ENCODE measurements at regions not wholly inside any gene's neighbourhood (a gene's known extent, or its start where the extent isn't known, plus 50 kb on each side); places are given as distances from the start of the nearest gene placed in this dataset.

- no peak for TF ChIP-seq CTCF (IDR thresholded peaks at IDR 0.05; ENCODE audit: insufficient read depth, low read depth, low read length, missing control alignments)
- no peak for DNase-seq (ENCODE audit: low read depth)
- H3K4me3 ChIP-seq (ENCODE audit: low read length) = no peak overlapping the region
These were observed 357.3 kb downstream of the KLF5 start for GRCh38 chr13:73416093-73416492.

GRCh38 chr13:73413656-73414055, 354.9 kb downstream of the KLF5 start:
- no peak overlapping the region for H3K4me3 ChIP-seq (ENCODE audit: low read length)
- no peak for TF ChIP-seq CTCF (IDR thresholded peaks at IDR 0.05; ENCODE audit: insufficient read depth, low read depth, low read length, missing control alignments)
- DNase-seq (ENCODE audit: low read depth) = no peak

GRCh38 chr13:73412933-73413332, 354.1 kb downstream of the KLF5 start:
- H3K4me3 ChIP-seq (ENCODE audit: low read length) = no peak overlapping the region
- no peak for TF ChIP-seq CTCF (IDR thresholded peaks at IDR 0.05; ENCODE audit: insufficient read depth, low read depth, low read length, missing control alignments)
- DNase-seq (ENCODE audit: low read depth) = peak; percentile 87

GRCh38 chr13:73411067-73411809, 352.4 kb downstream of the KLF5 start:
- DNase-seq (ENCODE audit: low read depth) = peak; percentile 58
- no peak overlapping the region for H3K4me3 ChIP-seq (ENCODE audit: low read length)
- no peak for TF ChIP-seq CTCF (IDR thresholded peaks at IDR 0.05; ENCODE audit: insufficient read depth, low read depth, low read length, missing control alignments)

GRCh38 chr13:73406454-73406853, 347.6 kb downstream of the KLF5 start:
- TF ChIP-seq CTCF (IDR thresholded peaks at IDR 0.05; ENCODE audit: insufficient read depth, low read depth, low read length, missing control alignments) = no peak
- peak; percentile 77 for DNase-seq (ENCODE audit: low read depth)
- H3K4me3 ChIP-seq (ENCODE audit: low read length) = no peak overlapping the region

- no peak overlapping the region for H3K4me3 ChIP-seq (ENCODE audit: low read length)
- TF ChIP-seq CTCF (IDR thresholded peaks at IDR 0.05; ENCODE audit: insufficient read depth, low read depth, low read length, missing control alignments) = no peak
- no peak for DNase-seq (ENCODE audit: low read depth)
These were observed 345.8 kb downstream of the KLF5 start for GRCh38 chr13:73404581-73404980.
